Bronchial epithelial cell (primary cell): ENCODE measurements at regions not wholly inside any gene's neighbourhood (a gene's known extent, or its start where the extent isn't known, plus 50 kb on each side); places are given as distances from the start of the nearest gene placed in this dataset.
"Not testable (repeated sequence)": the region's sequence is repeated elsewhere in the genome, so short reads cannot be mapped to it uniquely, and the experiment has no call there.

Experiments used
- DNase-seq: peaks from one replicate; pipeline ENCODE4 v3.0.0-alpha.2; 2010; ENCODE audit warnings: low read depth
- FAIRE-seq: peaks from 2 replicates; lab custom pipeline; 2011; peaks lifted over from hg19 to GRCh38; lab: Jason Lieb, UNC
- H3K27me3 ChIP-seq: 2 replicates; pipeline ENCODE4 v1.5.1; 2011; ENCODE audit warnings: low read length; ENCODE audit not compliant: control insufficient read depth, insufficient read depth
- H3K36me3 ChIP-seq: 2 replicates; pipeline ENCODE4 v1.5.1; 2011; ENCODE audit warnings: low read length; ENCODE audit not compliant: control insufficient read depth, insufficient read depth
- H3K4me3 ChIP-seq: 2 replicates; pipeline ENCODE4 v1.5.1; 2011; ENCODE audit warnings: mild to moderate bottlenecking, low read depth, low read length, control low read depth
- CTCF ChIP-seq: IDR thresholded peaks from 2 replicates; pipeline ENCODE4 v1.5.1; 2011; ENCODE audit warnings: mild to moderate bottlenecking, moderate library complexity, low read length, control low read depth, inconsistent platforms; ENCODE audit not compliant: insufficient read depth, severe bottlenecking

GRCh38 chr1:157382351-157382750 is 170.0 kb downstream of the FCRL5 start:
- DNase-seq, result no peak
- Histone ChIP-seq H3K4me3 (no peak overlapping the region), H3K36me3 (no peaks in the 10 kb centered on the region), H3K27me3 (no peaks in the 10 kb centered on the region)
- TF ChIP-seq CTCF, result no peak
- no peak for FAIRE-seq

DNA sequence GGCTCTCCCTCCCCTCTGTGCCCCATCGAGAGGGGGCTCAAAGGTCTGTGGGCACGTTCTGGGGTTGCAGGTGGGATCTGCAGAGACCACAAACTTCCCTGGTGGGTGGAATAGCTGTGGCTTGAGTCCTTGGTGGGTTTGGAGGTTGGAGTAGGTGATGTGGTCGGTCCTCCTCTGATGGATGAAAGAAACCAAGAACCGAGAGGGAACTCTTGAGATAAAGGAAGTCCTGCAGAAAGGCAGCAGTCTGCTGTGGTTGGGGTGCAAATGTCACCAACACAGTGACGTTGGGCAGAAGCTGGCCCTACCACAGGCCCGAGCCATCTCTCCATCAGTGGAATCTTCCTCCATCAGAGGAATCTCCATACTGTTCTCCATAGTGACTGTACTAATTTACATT is 171.8 kb downstream of the FCRL5 start:
- Histone ChIP-seq H3K27me3 (no peaks in the 10 kb centered on the region), H3K4me3 (no peak overlapping the region), H3K36me3 (no peaks in the 10 kb centered on the region)
- no peak for DNase-seq
- no peak for TF ChIP-seq CTCF
- FAIRE-seq, result no peak

GRCh38 chr1:157377280-157377713 is 175.0 kb downstream of the FCRL5 start:
- H3K36me3 ChIP-seq, H3K27me3 ChIP-seq, FAIRE-seq, H3K4me3 ChIP-seq: not testable (repeated sequence)
- TF ChIP-seq CTCF, result peak; percentile 66
- DNase-seq, result peak; percentile 27

- TF ChIP-seq CTCF, result no peak
- H3K27me3 ChIP-seq, result no peaks in the 10 kb centered on the region
- no peak for FAIRE-seq
- no peak for DNase-seq
- H3K36me3 ChIP-seq, result no peaks in the 10 kb centered on the region
- no peak overlapping the region for H3K4me3 ChIP-seq
Observed at GRCh38 chr1:157376681-157377080, 175.6 kb downstream of the FCRL5 start.

DNA sequence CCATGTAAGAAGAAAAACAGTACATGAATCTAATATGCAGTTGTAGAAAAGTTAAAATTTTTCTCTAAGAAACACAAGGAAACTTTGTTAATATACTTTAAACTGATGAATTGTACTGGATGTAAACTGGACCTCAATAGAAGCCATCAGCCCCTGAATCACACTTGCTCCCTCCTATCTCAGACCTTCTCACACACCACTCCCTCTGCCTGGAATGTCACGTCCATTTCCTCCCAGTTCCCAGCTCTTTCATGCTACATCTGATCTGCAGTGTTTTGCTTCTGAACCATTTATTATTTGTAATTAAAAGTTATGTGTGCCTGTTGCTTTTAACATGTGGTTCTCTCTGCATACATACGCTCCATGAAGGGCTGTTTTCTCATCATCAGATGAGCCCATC is 180.0 kb downstream of the FCRL5 start:
- H3K36me3 ChIP-seq, DNase-seq, FAIRE-seq, H3K4me3 ChIP-seq, H3K27me3 ChIP-seq: not testable (repeated sequence)

GRCh38 chr1:157371826-157372225 is 180.5 kb downstream of the FCRL5 start:
- DNase-seq (no peak), FAIRE-seq (no peak)
- no peaks in the 10 kb centered on the region for H3K27me3 ChIP-seq
- H3K4me3 ChIP-seq, result no peak overlapping the region
- H3K36me3 ChIP-seq, result no peaks in the 10 kb centered on the region
- no peak for TF ChIP-seq CTCF
